GM12878 (cell line): ENCODE measurements at regions not wholly inside any gene's neighbourhood (a gene's known extent, or its start where the extent isn't known, plus 50 kb on each side); places are given as distances from the start of the nearest gene placed in this dataset.

Experiments
- ASH2L ChIP-seq: fragments of 300-600, 200-600 bp; sonication (generic); IDR thresholded peaks from 2 replicates; pipeline ENCODE4 v1.6.1; 2017; ENCODE audit warnings: low read depth, mild to moderate bottlenecking, borderline replicate concordance
- ATF7 ChIP-seq: fragments of 450-650 bp; IDR thresholded peaks from 2 replicates; pipeline ENCODE4 v1.6.1; 2016; ENCODE audit warnings: low read depth, mild to moderate bottlenecking
- CBFB ChIP-seq: IDR thresholded peaks from 2 replicates; pipeline ENCODE4 v1.6.1; 2016; ENCODE audit warnings: antibody characterized with exemption, low read depth
- CREB1 ChIP-seq: IDR thresholded peaks from 2 replicates; pipeline ENCODE4 v1.6.1; 2012; ENCODE audit warnings: low read depth, mild to moderate bottlenecking, inconsistent platforms
- DPF2 ChIP-seq: fragments of 450-650 bp; IDR thresholded peaks from 2 replicates; pipeline ENCODE4 v1.6.1; 2017; ENCODE audit warnings: mild to moderate bottlenecking
- EZH2 ChIP-seq: IDR thresholded peaks from 2 replicates; pipeline ENCODE4 v1.6.1; 2012; ENCODE audit warnings: low read depth, mild to moderate bottlenecking, control low read depth, inconsistent platforms, low read length, borderline replicate concordance; ENCODE audit not compliant: control insufficient read depth
- FOXK2 ChIP-seq: fragments of 450-650 bp; IDR thresholded peaks from 2 replicates; pipeline ENCODE4 v1.6.1; 2017; ENCODE audit warnings: mild to moderate bottlenecking, moderate library complexity
- HDGF ChIP-seq: fragments of 450-650 bp; IDR thresholded peaks from 2 replicates; pipeline ENCODE4 v1.6.1; 2016; ENCODE audit warnings: antibody characterized with exemption
- MXI1 ChIP-seq: fragments of 150-350 bp; IDR thresholded peaks from 2 replicates; pipeline ENCODE4 v1.6.1; 2011; ENCODE audit warnings: low read depth, mild to moderate bottlenecking, inconsistent platforms, low read length, improper control_type of control experiment
- RAD21 ChIP-seq: IDR thresholded peaks from 2 replicates; pipeline ENCODE4 v1.6.1; 2011; ENCODE audit warnings: mild to moderate bottlenecking, low read depth, low read length, moderate library complexity; ENCODE audit not compliant: insufficient read depth
- RBBP5 ChIP-seq: fragments of 200-600 bp; sonication (generic); conservative IDR thresholded peaks from 2 replicates; pipeline ENCODE4 v1.6.1; 2016
- SMAD5 ChIP-seq: IDR thresholded peaks from 2 replicates; pipeline ENCODE4 v1.6.1; 2016; ENCODE audit warnings: antibody characterized with exemption, low read depth
- SREBF2 ChIP-seq: IDR thresholded peaks from 2 replicates; pipeline ENCODE4 v1.6.1; 2012; ENCODE audit warnings: mild to moderate bottlenecking, low read length
- TCF12 ChIP-seq: IDR thresholded peaks from 2 replicates; pipeline ENCODE4 v1.6.1; 2011; ENCODE audit warnings: low read depth, mild to moderate bottlenecking, low read length
- USF1 ChIP-seq: IDR thresholded peaks from 2 replicates; pipeline ENCODE4 v1.6.1; 2011; ENCODE audit warnings: borderline replicate concordance, low read depth, mild to moderate bottlenecking, moderate library complexity, mixed read lengths, low read length; ENCODE audit not compliant: insufficient read depth; ENCODE audit errors: extremely low read length
- YBX1 ChIP-seq: fragments of 450-650 bp; IDR thresholded peaks from 2 replicates; pipeline ENCODE4 v1.6.1; 2016; ENCODE audit warnings: antibody characterized with exemption
- ZBTB40 ChIP-seq: fragments of 450-650 bp; IDR thresholded peaks from 2 replicates; pipeline ENCODE4 v1.6.1; 2016; ENCODE audit warnings: mild to moderate bottlenecking, moderate library complexity, borderline replicate concordance
- ZNF384 ChIP-seq: IDR thresholded peaks from 2 replicates; pipeline ENCODE4 v1.6.1; 2012; ENCODE audit warnings: low read depth, mild to moderate bottlenecking, low read length, improper control_type of control experiment, borderline replicate concordance
- TF ChIP-seq, protein P1 (sequence below): IDR thresholded peaks from 2 replicates; pipeline ENCODE4 v1.6.1; 2011; ENCODE audit warnings: mild to moderate bottlenecking, low read depth, low read length, moderate library complexity; ENCODE audit not compliant: insufficient replicate concordance
- TF ChIP-seq, protein P2 (sequence below): IDR thresholded peaks from 2 replicates; pipeline ENCODE4 v1.6.1; 2012; ENCODE audit warnings: improper control_type of control experiment, low read depth, low read length; ENCODE audit not compliant: insufficient replicate concordance

DNA sequence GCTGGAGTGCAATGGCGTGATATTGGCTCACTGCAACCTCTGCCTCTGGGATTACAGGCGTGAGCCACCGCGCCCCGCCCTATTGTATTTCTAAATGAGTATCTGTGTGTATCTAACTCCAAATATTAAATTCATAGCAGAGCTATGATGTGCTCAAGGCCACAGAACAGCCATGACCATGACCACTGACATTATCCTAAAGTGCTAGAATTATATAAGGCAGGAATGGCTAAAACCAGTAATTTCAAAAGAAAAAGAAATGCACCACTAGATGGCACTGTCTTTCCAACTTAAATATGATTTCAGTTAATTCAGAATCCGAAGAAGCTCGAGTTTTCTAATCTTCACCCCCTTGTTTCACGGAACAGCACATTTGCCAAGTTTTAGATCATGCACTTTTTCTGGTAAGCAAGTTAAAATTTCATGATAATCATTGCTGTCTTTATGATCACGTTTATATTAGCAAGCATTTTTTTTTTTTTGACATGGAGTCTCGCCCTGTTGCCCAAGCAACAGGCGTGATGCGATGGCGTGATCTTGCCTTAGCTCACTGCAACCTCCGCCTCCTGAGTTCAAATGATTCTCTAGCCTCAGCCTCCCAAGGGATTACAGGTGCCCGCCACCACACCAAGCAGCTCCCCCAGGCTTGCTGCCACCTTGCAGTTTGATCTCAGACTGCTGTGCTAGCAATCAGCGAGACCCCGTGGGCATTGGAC, 65.3 kb downstream of the OR13A1 start (continued):
- TF ChIP-seq ZBTB40, result no peak
- no peak for TF ChIP-seq FOXK2
- peak; percentile 82 for TF ChIP-seq ZNF384
- no peak for TF ChIP-seq ASH2L
- TF ChIP-seq DPF2, result no peak
- no peak for TF ChIP-seq EZH2
- 0 out of 2 replicates have a peak, but pooled peaks have one; percentile 13 for TF ChIP-seq CREB1
- TF ChIP-seq CBFB, result no peak
- no peak for TF ChIP-seq YBX1
- TF ChIP-seq, protein P1, sequence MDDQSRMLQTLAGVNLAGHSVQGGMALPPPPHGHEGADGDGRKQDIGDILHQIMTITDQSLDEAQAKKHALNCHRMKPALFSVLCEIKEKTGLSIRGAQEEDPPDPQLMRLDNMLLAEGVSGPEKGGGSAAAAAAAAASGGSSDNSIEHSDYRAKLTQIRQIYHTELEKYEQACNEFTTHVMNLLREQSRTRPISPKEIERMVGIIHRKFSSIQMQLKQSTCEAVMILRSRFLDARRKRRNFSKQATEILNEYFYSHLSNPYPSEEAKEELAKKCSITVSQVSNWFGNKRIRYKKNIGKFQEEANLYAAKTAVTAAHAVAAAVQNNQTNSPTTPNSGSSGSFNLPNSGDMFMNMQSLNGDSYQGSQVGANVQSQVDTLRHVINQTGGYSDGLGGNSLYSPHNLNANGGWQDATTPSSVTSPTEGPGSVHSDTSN, result no peak
- TF ChIP-seq USF1, result no peak
- no peak; the same call in 1 of the 2 replicates for TF ChIP-seq ATF7
- no peak for TF ChIP-seq HDGF
- no peak for TF ChIP-seq SREBF2
- TF ChIP-seq TCF12, result no peak
- peak; percentile 62 for TF ChIP-seq RAD21
- no peak for TF ChIP-seq RBBP5
- TF ChIP-seq SMAD5, result no peak
- TF ChIP-seq MXI1, result peak; percentile 31; the same call in 1 of the 2 replicates
- TF ChIP-seq, protein P2, sequence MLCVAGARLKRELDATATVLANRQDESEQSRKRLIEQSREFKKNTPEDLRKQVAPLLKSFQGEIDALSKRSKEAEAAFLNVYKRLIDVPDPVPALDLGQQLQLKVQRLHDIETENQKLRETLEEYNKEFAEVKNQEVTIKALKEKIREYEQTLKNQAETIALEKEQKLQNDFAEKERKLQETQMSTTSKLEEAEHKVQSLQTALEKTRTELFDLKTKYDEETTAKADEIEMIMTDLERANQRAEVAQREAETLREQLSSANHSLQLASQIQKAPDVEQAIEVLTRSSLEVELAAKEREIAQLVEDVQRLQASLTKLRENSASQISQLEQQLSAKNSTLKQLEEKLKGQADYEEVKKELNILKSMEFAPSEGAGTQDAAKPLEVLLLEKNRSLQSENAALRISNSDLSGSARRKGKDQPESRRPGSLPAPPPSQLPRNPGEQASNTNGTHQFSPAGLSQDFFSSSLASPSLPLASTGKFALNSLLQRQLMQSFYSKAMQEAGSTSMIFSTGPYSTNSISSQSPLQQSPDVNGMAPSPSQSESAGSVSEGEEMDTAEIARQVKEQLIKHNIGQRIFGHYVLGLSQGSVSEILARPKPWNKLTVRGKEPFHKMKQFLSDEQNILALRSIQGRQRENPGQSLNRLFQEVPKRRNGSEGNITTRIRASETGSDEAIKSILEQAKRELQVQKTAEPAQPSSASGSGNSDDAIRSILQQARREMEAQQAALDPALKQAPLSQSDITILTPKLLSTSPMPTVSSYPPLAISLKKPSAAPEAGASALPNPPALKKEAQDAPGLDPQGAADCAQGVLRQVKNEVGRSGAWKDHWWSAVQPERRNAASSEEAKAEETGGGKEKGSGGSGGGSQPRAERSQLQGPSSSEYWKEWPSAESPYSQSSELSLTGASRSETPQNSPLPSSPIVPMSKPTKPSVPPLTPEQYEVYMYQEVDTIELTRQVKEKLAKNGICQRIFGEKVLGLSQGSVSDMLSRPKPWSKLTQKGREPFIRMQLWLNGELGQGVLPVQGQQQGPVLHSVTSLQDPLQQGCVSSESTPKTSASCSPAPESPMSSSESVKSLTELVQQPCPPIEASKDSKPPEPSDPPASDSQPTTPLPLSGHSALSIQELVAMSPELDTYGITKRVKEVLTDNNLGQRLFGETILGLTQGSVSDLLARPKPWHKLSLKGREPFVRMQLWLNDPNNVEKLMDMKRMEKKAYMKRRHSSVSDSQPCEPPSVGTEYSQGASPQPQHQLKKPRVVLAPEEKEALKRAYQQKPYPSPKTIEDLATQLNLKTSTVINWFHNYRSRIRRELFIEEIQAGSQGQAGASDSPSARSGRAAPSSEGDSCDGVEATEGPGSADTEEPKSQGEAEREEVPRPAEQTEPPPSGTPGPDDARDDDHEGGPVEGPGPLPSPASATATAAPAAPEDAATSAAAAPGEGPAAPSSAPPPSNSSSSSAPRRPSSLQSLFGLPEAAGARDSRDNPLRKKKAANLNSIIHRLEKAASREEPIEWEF, result no peak
